HG03097 (cell line): ENCODE measurements at regions not wholly inside any gene's neighbourhood (a gene's known extent, or its start where the extent isn't known, plus 50 kb on each side); places are given as distances from the start of the nearest gene placed in this dataset.
"Not testable (repeated sequence)": the region's sequence is repeated elsewhere in the genome, so short reads cannot be mapped to it uniquely, and the experiment has no call there.

ENCODE experiments used
- ATAC-seq: cut with Tn5 transposase; IDR thresholded peaks from one replicate; pipeline ENCODE4 v1.9.1; 2021; ENCODE audit not compliant: unreplicated experiment, low FRiP score

DNA sequence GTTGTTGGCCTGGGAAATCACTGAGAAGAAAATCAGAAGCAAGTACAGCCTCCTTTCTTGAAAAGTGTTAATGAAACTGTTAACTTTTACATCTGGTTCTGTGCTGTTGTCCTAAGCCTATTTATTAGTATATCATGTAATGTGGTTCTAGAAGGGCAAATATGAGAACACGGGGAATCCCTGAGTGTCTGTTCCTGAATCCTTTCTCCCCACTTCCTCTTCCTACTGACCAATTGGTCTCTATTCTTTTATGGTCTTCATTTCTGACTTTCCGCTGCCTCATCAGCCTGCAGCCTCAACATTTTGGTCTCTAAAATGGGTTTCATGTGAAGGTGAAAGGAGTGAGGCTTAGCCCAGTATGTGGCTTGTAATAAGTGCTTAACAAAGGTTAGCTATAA lies 159.9 kb upstream of the MAMLD1 start:
- ATAC-seq: no peak

DNA sequence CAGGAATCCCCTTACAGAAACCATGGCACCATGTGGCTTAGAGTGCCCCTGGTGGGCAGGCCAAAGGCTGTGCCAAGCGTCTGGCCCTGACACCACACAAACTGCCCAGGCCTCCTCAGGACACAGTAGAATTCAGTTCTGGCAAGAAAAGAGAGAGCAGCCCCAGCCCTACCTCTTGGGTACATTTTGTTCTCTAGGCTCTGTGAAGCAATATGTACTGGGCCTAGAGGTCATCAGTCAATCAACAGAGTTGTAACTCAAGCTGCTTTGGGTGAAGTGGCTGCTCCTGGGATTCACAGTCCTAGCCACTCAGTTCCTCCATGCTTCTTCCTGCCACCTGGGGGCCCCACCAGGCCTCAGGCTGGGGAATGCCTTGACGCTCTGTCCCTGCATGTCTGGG lies 158.1 kb upstream of the MAMLD1 start:
- no peak for ATAC-seq

DNA sequence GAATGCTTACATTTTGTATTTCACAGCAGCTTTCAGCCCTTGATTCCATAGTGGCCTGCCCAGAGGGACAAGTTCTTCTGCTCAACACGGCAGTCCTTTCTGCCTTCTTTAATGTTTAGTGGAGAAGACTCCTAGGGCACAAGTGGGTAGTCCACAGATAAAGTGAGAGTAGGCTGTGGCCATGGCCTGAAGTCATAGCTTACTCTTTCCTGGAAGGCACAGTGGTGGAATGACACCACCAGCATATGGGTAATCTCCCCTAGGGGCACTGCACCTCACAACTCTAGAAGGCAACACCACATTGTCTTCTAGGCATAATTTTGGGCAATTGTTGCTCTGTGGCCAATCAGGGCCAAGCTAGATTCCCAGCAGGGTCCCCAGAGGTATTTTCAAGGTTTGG lies 155.4 kb upstream of the MAMLD1 start:
- ATAC-seq: no peak

DNA sequence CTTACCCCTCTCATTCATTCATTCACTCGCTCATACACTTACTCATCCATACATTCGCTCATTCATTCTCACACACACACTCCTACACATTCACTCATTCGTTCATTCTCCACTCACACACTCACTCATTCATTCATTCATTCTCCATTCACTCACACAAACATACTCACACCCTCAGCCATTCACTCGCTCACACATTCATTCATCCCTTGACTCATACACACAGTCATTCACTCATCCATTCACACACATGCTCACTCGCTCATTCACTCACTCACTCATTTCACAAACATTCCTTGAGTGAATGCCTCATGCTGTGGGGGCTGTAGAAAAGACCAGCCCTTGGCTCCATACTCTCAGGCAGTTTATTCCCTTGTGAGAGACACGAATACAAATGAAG lies 151.1 kb upstream of the MAMLD1 start:
- ATAC-seq: no peak

DNA sequence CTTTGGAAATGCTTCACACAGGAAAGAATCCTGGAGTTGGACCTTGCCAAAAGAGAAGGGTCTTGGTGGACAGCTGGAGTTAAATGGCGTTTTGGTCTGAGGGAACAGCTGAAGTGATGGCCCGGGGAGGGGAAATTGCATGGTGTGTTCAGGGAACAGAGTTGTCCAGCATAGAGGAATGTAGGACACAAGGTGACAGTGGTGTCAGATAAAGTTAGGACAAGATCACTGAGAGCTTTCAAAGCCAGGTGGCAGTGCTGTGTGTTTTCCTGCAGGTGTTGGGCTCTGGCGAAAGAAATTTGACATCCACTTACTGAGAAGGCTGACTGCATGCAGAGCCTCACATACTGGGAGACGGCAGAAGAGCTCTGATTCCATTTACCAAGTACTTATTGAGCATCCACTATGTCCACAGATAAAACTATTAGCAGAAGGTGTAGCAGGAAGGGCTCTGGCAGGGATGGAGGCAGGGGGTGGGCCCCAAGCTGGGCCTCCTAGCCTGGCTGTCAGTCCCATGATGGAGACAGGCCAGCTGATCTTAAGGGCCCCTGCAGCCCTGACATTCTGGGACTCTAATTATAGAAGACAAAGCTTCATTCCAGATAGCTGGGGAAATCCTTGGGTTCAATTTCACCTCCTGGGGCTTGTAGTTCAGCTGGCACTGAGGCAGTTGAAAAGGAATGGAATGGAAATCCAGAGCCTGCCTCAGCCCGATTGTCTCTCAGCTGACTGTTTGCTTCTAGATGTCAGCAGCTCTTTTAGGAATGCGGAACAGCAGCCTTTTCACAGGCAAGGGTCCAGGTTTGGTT lies 150.2 kb upstream of the MAMLD1 start:
- ATAC-seq: no peak

DNA sequence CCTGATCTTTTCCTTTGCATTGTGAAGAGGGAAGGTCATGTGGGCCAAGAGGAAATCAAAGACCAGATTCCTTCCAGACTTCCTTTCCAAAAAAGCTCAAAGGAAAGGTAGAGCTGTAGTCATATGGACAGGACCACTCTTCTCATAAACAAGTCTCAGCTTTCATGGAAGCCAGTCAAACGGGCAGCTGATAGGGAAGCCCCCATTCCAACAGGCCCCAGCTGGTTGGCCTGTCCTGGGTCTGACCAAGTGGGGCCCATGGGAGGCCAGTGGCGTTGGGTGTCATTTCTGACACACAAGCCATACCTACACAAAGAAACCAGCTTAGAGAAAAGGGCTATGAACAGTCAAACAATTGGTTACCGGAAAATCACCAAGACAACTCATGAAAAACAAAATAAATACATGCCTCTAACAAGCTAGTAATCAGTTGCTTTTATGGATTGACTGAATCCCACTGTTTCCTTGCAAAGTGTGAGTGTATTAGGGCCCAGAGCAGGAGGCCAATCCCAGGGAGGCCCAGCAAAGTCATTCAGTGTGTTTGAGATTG lies 149.6 kb upstream of the MAMLD1 start:
- ATAC-seq: no peak

DNA sequence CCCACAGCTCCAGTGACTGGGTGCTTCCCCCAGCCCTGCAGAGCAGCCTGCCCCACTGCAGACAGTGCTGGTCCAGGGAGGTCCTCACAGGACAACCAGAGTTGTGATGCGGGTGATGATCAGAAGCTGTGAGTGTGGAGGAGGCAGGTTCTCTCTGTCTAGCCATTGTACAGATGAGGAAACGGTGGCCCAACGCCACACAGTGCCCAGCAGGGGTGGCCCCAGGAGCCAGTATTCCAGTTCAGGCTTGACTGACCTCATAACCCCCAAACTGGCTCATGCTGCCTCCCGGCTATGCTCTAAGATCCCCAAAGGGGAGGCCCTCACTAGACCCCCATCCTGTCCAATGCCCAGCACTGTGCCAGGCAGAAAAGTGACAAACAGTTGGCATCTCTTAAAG lies 147.1 kb upstream of the MAMLD1 start:
- ATAC-seq: not testable (repeated sequence)

DNA sequence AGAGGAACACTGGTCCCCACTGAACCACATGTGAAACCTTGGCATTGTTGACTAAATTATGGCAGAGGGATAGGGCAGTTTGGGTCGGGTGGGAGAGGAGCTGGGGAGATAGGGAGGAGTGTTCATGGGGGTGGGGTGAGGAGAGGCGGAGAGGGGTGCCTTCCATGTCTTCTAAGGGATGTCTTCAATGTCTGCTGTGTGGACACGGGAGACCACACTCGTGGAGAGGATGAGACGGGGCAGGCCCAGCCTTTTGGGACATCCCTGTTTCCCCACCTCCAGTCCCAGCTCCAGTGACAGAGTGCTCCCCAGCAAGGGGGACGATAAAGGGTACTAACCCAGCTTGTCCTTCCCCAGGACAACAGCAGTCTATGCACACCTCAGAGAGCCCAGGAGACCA lies 146.4 kb upstream of the MAMLD1 start:
- ATAC-seq: no peak

DNA sequence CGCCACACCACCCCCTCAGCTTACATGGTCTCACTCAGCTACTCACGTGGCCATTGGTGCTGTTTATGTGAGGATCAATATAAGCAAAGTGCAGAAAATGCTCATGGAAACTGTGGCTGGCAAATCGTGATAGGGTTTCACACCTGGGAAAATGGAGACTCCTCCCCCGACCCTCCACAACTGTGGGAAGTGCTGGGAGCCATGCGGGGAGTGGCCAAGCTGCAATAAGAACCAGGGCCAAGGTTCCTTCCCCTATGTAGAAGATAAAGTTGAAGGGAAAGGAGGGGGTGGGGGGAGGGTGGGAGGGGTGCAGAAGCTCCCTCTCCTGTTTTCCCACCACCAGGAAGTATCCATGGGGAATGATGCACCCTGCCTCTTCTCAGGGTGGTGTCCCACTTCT lies 145.5 kb upstream of the MAMLD1 start:
- no peak for ATAC-seq

DNA sequence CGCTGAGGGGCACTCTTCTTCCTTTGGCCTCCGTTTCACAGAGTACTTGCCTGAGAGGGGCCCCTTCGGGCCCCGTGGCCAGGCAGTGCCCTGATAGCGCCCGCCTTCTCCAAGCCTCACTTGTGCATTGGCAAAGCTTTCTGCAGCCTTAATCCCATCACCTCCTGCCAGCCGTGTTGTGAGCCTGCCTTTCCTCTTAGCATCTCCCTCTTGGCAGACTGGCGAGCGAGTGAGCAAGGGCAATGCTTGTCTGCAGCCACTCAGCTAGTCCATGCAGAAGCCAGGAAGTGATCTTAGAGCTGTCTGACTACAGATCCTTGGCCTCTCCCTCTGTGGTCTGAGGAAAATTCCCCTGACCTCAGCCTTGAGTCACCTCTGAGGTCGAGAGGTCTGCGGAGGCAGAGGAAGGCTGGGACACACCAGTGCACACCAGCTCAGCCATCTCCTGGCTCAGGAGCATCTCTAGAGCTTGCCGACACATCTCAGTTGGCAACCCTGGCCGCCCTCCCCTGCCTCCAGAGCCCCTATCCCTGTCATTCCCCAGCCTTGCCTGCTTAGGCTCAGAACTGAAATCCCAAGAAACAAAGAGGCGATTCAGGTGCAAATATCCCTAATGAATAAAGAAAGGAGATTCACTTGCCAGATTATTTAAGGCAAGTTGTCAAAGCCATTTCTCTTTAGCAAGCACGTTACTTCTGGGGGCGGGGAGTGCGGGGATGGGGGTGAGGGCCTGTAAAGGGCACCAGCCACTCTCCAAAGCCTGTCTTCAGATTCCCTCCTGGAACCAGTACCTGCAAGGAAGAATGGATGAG lies 143.5 kb upstream of the MAMLD1 start:
- no peak for ATAC-seq

DNA sequence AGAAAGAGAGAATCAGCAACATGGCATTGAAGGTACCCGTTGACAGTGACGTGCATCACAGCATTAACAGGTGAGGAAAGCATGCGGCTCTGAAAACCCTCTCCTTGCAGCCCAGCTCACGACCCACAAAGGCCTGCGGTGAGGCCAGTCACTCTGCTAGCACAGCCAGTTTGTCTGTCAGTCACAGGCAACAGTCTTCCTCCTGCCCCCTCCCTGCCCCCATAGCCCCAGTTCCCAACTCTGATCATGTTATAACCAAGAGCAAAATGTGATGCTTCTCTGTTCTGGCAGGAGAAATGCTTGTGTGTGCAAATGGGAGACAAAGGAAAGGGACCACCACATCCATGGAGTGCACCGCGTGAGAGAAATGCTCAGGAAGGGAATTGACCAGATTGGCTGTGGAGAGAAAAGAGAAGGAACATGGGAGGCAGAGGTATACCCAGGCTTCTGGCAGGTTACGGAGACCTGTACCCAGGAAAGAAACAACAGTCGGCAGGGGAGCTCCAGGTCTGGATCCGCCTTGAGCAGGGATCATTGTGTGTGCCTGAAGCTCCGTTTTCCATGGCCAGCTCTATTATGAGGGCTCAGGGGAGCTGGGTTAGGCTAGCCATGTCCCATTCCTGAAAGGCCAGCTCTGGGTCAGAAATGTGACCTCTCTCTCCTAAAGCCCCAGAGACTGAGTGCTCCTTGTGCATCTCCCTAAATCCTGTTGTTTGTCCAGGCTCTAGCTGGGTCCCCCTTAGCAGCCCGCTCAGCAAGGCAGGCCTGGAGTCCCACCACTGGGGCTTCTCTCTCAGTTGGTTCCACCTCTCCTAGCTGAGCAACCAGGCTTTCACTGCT lies 139.7 kb upstream of the MAMLD1 start:
- no peak for ATAC-seq

DNA sequence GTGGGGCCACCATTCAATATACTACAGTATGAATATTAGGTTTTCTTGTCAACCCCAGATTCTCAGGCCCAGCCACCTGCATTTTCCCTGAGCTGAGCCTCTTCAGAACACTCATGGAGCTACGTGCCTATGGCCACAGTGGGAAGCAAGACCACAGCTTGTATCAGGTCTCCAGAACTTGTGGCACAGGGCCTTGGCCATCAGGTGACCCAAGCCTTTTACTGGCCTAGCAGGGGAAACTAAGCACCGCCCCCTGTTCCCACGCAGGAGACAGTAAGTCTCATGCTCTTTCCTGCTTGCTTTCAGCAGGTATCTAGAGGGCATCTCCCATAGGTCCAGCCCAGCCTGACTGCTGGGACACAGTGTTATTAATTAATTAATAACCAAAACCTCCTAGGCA lies 138.4 kb upstream of the MAMLD1 start:
- ATAC-seq: no peak

DNA sequence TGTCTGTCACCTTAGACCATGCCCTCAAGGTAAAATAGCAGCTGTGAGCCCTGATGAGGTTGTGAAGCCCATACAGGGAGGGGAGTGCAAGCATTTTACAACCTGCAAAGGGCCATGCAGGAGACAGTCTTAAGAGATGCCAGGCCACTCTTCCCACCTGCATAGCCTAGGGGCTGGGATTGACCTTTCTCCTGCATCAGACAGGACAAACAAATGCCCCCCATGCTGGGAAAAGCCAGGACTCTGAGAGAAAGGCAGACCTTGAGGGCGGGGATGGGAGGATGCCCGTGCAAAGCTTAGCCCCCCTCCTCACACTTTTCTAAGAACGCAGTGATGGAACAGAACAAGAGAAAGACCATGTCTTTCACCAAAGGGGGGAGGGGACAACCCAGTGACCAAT lies 137.9 kb upstream of the MAMLD1 start:
- no peak for ATAC-seq

DNA sequence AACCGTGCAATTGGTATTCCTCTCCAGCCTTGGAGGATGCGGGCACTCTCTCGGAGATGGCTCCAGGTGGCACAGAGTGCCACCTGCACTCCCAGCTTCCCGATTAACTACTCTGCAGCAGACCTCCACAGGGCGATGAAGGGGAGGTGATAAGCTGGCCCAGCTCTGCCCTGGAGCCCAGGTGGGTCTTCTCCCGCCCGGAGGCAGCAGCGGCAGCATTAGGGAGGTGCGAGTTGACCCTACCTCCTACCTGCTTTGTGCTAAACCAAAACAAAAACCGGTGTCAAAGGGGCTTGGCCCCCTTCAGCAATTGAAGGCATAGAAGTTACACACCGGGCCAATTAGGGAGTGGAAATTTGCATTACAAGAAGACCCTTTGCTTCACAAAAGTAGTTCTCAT lies 137.4 kb upstream of the MAMLD1 start:
- no peak for ATAC-seq

DNA sequence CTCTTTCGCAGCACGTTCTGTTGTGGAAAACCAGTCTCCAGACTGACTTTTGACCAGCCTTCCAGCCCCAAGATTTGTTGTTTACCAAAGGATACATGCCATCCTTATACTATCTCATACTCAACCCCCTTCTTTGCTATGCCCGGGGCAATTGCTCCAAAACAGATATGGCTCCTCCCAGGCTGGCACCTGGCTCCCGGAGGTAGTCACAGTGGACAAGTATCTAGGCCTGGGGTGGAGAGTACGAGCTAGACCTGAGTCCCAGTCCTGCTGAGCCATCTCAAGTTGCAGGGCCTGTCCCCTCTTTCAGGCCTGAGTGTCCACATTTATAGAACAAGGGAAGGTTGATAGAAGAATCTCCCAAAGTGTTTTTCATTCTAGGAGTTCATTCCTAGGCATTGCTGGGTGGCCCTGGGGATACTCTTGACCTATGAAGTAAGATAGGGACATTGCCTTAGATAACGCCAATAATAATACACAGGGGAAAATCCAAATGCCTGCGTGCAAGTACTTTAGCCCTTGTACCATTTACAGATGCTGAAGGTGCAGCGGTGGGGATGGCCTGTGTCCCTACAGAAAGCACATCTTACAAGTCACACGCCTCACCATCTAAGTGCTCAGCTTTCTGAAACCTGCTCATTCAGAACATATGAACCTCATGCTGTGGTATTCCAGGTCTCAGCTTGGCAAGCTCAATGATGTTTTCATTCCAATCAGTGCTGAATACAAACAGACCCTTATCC lies 136.7 kb upstream of the MAMLD1 start:
- ATAC-seq: no peak

DNA sequence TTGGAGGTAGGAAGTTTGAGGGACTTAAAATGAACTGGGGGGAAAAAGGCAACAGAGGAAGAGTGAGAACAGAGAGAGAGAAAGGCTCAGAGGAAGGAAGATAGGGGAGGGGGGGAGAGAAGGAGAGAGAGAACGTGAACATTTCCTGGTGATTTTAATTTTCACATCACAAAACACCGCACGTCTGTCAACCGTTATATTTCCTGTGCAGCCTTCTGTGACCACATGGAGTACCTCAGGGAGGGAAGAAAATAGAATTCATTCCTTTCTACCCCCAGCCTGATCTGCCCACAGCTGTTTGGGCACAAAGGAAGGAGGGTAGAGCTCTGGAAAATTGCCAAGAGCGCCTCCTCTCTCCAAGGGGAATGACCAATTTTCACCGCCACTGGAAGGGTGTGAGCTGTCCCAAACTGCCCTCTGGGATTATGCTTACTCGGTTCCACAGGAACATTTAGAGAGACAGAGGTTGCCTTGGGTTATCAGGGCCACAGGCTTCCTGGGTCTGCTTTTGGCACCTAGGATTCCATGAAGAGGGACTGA lies 135.7 kb upstream of the MAMLD1 start:
- ATAC-seq: no peak

DNA sequence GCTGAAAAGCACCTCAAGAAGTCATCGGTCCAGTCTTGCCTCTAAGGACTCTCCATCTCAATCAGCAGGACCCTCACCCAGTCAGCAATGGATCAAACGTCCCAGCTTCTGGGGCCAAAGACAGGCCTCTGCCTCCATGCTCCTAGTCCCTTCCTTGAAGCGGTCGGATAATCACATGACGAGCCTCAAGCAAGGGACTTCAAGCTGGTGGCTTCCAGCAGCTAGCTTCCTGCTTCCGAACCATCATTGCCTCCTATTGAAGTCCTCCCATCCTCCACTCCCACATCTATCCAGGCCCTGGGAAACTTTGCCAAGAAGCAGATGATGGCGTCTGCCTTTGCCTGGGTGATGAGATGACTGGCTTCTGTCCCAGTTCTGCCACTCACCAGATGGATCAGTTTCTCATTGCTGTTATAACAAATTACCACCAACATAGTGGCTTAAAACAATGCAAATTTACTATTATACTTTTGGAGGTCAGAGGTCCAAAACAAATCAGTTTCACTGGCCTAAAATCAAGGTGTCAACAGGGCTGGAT lies 135.2 kb upstream of the MAMLD1 start:
- no peak for ATAC-seq

DNA sequence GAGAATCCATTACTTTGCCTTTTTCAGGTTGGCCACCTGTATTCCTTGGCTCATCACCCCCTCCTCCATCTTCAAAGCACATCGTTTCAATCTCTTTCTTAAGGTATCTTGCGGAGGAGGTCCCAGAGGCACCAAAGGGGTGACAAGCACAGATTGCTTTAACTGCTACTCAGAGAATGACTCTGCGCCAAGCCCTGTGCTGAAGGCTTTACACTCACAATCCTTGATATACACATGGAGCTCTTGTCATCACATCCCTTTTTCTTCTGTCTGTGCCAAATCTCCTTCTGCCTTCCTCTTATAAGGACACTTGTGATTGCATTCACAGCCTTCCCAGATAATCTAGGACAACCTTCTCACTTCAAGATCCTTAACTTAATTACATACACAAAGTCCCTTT lies 134.7 kb upstream of the MAMLD1 start:
- no peak for ATAC-seq

DNA sequence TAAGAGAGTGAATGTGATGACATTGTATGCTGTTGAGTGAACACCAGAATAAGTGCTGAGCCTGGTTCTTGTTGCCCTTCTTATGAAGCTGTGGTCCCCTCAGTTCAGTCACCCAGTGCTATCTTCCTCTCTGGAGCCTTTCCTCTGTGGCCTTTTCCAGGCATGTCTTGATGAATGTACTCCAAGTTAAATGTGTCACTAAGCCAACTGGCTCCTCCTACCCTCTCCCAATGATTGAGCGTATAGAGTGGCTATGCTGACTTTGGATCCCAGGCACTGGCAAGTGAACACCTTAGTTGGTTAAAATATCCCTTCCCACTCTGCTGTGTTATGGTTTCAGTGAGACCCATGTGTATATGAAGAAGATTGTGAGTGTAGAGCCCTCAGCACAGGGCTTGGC lies 134.1 kb upstream of the MAMLD1 start:
- ATAC-seq: no peak

DNA sequence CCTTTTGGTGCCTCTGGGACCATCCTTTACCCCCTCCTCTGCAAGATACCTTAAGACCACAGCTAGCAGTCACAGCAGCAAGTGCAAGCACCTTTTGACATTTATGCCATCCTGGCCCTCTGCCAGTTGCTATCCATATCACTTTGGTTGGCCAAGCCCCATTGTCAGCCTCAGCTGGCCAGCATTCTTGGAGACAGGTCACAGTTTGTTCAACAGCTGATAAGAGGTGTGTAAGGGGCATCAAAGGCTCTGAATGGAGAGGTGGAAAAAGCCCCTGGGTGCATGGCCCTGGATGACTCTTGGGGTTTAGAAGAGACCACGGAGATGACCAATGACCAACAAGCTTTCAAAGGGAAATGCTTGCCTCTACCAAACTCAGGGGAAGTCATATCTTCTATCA lies 133.6 kb upstream of the MAMLD1 start:
- no peak for ATAC-seq
